HepG2 (cell line): ENCODE measurements at regions not wholly inside any gene's neighbourhood (a gene's known extent, or its start where the extent isn't known, plus 50 kb on each side); places are given as distances from the start of the nearest gene placed in this dataset.

ENCODE experiments used
- ATAC-seq: fragments of 200-7000 bp; cut with Tn5 transposase; 3 replicates; pipeline ENCODE4 v1.9.1; 2020; ENCODE audit warnings: mild to moderate bottlenecking, moderate library complexity
- BruUV-seq: library from RNA; stranded (reverse); fragments of 400-500 nt; replicated peaks from 2 replicates; lab custom pipeline; 2021; lab: Mats Ljungman, UMichigan
- CTCF ChIA-PET: fragments of 300-600 bp; formaldehyde crosslinking; extraction: SDS; loops from one replicate; lab custom pipeline; 2021; ENCODE audit warnings: low total read pairs, inconsistent platforms, low intra/inter-chr PET ratio; lab: Yijun Ruan, JAX
- POLR2A ChIA-PET: fragments of 350-600 bp; sonication (Branson Sonifier 250); formaldehyde crosslinking; loops from one replicate; lab custom pipeline; 2020; ENCODE audit warnings: antibody characterized with exemption, inconsistent platforms; lab: Yijun Ruan, JAX
- DNase-seq: peaks from one replicate; pipeline ENCODE4 v3.0.0-alpha.2; 2015; ENCODE audit warnings: low spot score
- FAIRE-seq: peaks from 3 replicates; lab custom pipeline; 2011; peaks lifted over from hg19 to GRCh38; lab: Jason Lieb, UNC
- H2AFZ ChIP-seq: one replicate; pipeline ENCODE4 v1.6.1; 2011; ENCODE audit warnings: low read length, inconsistent platforms
- H3K27ac ChIP-seq: fragments of 300-600 bp; 3 replicates; pipeline ENCODE4 v1.8.0; 2011; ENCODE audit warnings: mixed run types, mild to moderate bottlenecking, mixed read lengths, low read length, inconsistent platforms; ENCODE audit not compliant: insufficient read depth; ENCODE audit errors: extremely low read length
- H3K27me3 ChIP-seq, 2 experiments: fragments of 200-600 bp in 1 of 2; 2 replicates in 1 of 2; 3 replicates in 1 of 2; pipeline versions ENCODE4 v1.6.0 to v1.8.0; 2011; ENCODE audit warnings: low read length in 2 of 2, mild to moderate bottlenecking in 2 of 2, moderate library complexity in 2 of 2, inconsistent platforms in 1 of 2; ENCODE audit not compliant: insufficient read depth in 2 of 2, control insufficient read depth in 1 of 2
- H3K36me3 ChIP-seq, 2 experiments: fragments of 200-600 bp in 1 of 2; replicated peaks in 1 of 2; 2 replicates in 1 of 2; 3 replicates in 1 of 2; pipeline versions ENCODE4 v1.5.1 to v1.8.0; 2011; ENCODE audit warnings: low read length in 2 of 2, inconsistent platforms in 1 of 2; ENCODE audit not compliant: insufficient read depth in 2 of 2, control insufficient read depth in 1 of 2
- H3K4me1 ChIP-seq: 2 replicates; pipeline ENCODE4 v1.5.1; 2012; ENCODE audit warnings: low read length, inconsistent platforms; ENCODE audit not compliant: insufficient read depth
- H3K4me2 ChIP-seq: 2 replicates; pipeline ENCODE4 v1.6.0; 2011; ENCODE audit warnings: low read depth, low read length, inconsistent platforms
- H3K4me3 ChIP-seq, 3 experiments: fragments of 200-600 bp in 1 of 3; sonication (generic), shearing (Covaris generic) in 1 of 3; replicated peaks in 1 of 3; 2 replicates each; pipeline ENCODE4 v1.5.1; 2011 to 2016; ENCODE audit warnings: low read length in 3 of 3, inconsistent platforms in 2 of 3, low read depth in 2 of 3, mild to moderate bottlenecking in 2 of 3, control low read depth in 1 of 3, mixed read lengths in 1 of 3; ENCODE audit not compliant: insufficient read depth in 1 of 3
- H3K79me2 ChIP-seq: one replicate; pipeline ENCODE4 v1.6.1; 2011; ENCODE audit warnings: low read length, inconsistent platforms; ENCODE audit not compliant: insufficient read depth
- H3K9ac ChIP-seq: 2 replicates; pipeline ENCODE4 v1.6.0; 2011; ENCODE audit warnings: mild to moderate bottlenecking, low read depth, low read length, inconsistent platforms; ENCODE audit not compliant: insufficient read depth
- H3K9me3 ChIP-seq: 2 replicates; pipeline ENCODE4 v1.5.1; 2012; ENCODE audit warnings: mild to moderate bottlenecking, low read length
- H4K20me1 ChIP-seq: 2 replicates; pipeline ENCODE4 v1.6.0; 2011; ENCODE audit warnings: inconsistent platforms, mild to moderate bottlenecking, low read length, moderate library complexity; ENCODE audit not compliant: insufficient read depth
- DMTF1 ChIP-seq: sonication (generic); formaldehyde crosslinking; IDR thresholded peaks from 2 replicates; pipeline ENCODE4 v1.4.0; 2020; ENCODE audit warnings: mild to moderate bottlenecking, missing genetic modification reagents
- ESRRA ChIP-seq: sonication (generic); formaldehyde crosslinking; IDR thresholded peaks from 2 replicates; pipeline ENCODE4 v1.5.1; 2020; ENCODE audit warnings: mild to moderate bottlenecking, low read depth, missing genetic modification reagents
- FIP1L1 ChIP-seq: fragments of 200-400 bp; formaldehyde crosslinking; IDR thresholded peaks from 2 replicates; pipeline ENCODE4 v1.6.1; 2018; ENCODE audit warnings: low read depth, mild to moderate bottlenecking, low read length, moderate library complexity, borderline replicate concordance; ENCODE audit not compliant: insufficient read depth
- FLYWCH1 ChIP-seq: sonication (generic); formaldehyde crosslinking; IDR thresholded peaks from 2 replicates; pipeline ENCODE4 v1.8.1; 2023; ENCODE audit warnings: mild to moderate bottlenecking, missing genetic modification reagents
- RFXANK ChIP-seq: IDR thresholded peaks from 2 replicates; pipeline ENCODE4 v1.6.1; 2016
- ZNF138 ChIP-seq: sonication (generic); formaldehyde crosslinking; IDR thresholded peaks from 2 replicates; pipeline ENCODE4 v1.5.0; 2020; ENCODE audit warnings: mild to moderate bottlenecking, low read depth, missing genetic modification reagents
- ZSCAN20 ChIP-seq: sonication (generic); formaldehyde crosslinking; IDR thresholded peaks from 2 replicates; pipeline ENCODE4 v1.4.0; 2020; ENCODE audit warnings: missing genetic modification reagents, mild to moderate bottlenecking, borderline replicate concordance
- WGBS: methylation state at CpG from one replicate; pipeline ENCODE4 v1.1.6; 2017; ENCODE audit warnings: low lambda C conversion rate; 5-methylcytosine and 5-hydroxymethylcytosine counted together
- in situ Hi-C: cut with HindIII; loops from 2 replicates; pipeline ENCODE4 v1.10.0; 2017; ENCODE audit warnings: low pct_unique_long_range_greater_than_20kb; ENCODE audit not compliant: extremely low pct_ligation_motif_present
- intact Hi-C: fragments of 100-400 bp; cut with micrococcal nuclease; formaldehyde crosslinking; loops from one replicate; pipeline ENCODE4 v1.10.0; 2022; ENCODE audit not compliant: unreplicated experiment

- TF ChIP-seq FIP1L1: no peak
- TF ChIP-seq ZSCAN20 (CRISPR knock-in tag): no peak
- TF ChIP-seq RFXANK (CRISPR knock-in tag): no peak
- TF ChIP-seq FLYWCH1 (CRISPR knock-in tag): no peak
- no peak for TF ChIP-seq DMTF1 (CRISPR knock-in tag)
- TF ChIP-seq ZNF138: no peak
These were observed 503.4 kb upstream of the CDH8 start (continued) for GRCh38 chr16:62539657-62540056.

- no TSS peak for BruUV-seq
- intact Hi-C loops: no loop called here
- FAIRE-seq: no peak
- no peak for DNase-seq
- TF ChIP-seq ESRRA (CRISPR knock-in tag): no peak
- no peaks in the 10 kb centered on the region for H3K4me1 ChIP-seq
- H4K20me1 ChIP-seq: no peaks in the 10 kb centered on the region
- H3K9ac ChIP-seq: no peak overlapping the region
- CTCF ChIA-PET: no interaction called here
- no peak overlapping the region for H3K27ac ChIP-seq
- no peaks in the 10 kb centered on the region for H3K36me3 ChIP-seq
- POLR2A ChIA-PET: no interaction called here
- H3K79me2 ChIP-seq: no peaks in the 10 kb centered on the region
- H3K4me2 ChIP-seq: no peak overlapping the region
- H3K27me3 ChIP-seq: no peaks in the 10 kb centered on the region
- no peak for ATAC-seq
- no peak overlapping the region for H2AFZ ChIP-seq
- H3K4me3 ChIP-seq: no peak overlapping the region
- in situ Hi-C loops: no loop called here
- H3K9me3 ChIP-seq: peaks cover 83% of the 10 kb centered on the region
- WGBS: 10% methylated on average over 3 of the region's 3 CpGs
These were observed 494.2 kb upstream of the CDH8 start for GRCh38 chr16:62530426-62530825.
